ENCODE measurements at regions not wholly inside any gene's neighbourhood (a gene's known extent, or its start where the extent isn't known, plus 50 kb on each side); places are given as distances from the start of the nearest gene placed in this dataset.

DNA sequence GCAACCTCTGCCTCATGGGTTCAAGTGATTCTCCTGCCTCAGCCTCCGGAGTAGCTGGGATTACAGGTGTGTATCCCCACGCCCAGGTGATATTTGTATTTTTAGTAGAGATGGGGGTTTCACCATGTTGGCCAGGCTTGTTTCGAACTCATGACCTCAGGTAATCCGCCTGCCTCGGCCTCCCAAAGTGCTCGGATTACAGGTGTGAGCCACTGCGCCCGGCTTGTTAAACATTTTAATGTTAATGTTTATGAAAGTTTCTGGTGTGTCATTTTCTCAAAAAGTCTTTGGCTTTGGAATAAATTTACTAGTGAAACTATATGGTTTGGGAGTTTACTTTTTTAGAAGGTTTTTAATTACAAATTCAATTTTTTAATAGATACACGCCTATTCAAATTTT lies 698.8 kb downstream of the MECOM start:
- FAIRE-seq, result no peak
- DNase-seq (ENCODE audit: insufficient read length, low spot score), result no peak
- TF ChIP-seq CTCF (IDR thresholded peaks at IDR 0.05; ENCODE audit: insufficient read depth, missing control alignments), result no peak

- TF ChIP-seq CTCF (IDR thresholded peaks at IDR 0.05; ENCODE audit: insufficient read depth, missing control alignments), result no peak
- DNase-seq (ENCODE audit: insufficient read length, low spot score), result no peak
- FAIRE-seq, result no peak
Observed at GRCh38 chr3:168961271-168961670, 702.2 kb downstream of the MECOM start.

DNA sequence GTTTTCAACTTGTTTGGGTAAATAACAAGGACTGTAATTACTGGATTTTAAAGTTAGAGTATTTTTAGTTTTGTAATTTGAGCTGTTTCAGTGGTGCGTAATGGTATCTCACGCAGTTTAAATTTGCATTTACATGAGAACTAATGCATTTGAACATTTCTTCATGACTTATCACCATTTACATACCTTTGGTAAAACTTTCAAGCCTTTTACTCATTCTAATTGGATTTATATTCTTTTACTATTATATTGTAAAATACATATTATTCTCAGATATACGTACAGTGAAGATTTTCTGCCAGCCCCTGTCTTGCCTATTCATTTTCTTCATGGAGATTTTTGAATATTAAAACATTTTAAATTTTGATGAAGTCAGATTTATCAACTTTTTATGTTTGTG lies 703.8 kb downstream of the MECOM start:
- no peak for FAIRE-seq

DNA sequence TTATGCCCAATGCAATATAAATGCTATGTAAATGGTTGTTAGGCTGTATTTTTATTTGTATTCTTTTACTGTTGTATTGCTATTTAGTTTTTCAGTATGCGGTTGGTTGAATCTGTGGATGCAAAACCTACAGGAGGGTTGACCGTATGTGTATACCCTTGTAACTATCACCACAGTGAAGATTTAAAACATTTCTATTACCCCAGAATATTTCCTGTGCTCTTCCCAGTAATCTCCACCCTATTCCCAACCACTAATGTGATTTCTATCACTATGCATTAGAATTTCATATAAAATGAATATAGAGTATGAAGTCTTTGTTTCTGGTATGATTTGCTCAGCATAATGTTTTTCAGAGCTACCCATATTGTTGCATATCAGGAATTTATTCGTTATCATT lies 705.0 kb downstream of the MECOM start:
- TF ChIP-seq CTCF (IDR thresholded peaks at IDR 0.05; ENCODE audit: insufficient read depth, missing control alignments), result no peak
- DNase-seq (ENCODE audit: insufficient read length, low spot score), result no peak
- no peak for FAIRE-seq

More for the DNA sequence above, 703.8 kb downstream of the MECOM start:
- TF ChIP-seq CTCF (IDR thresholded peaks at IDR 0.05; ENCODE audit: insufficient read depth, missing control alignments), result no peak
- no peak for DNase-seq (ENCODE audit: insufficient read length, low spot score)

GRCh38 chr3:168956076-168956475 lies 707.4 kb downstream of the MECOM start:
- DNase-seq (ENCODE audit: insufficient read length, low spot score) (no peak), FAIRE-seq (no peak)
- no peak for TF ChIP-seq CTCF (IDR thresholded peaks at IDR 0.05; ENCODE audit: insufficient read depth, missing control alignments)

- DNase-seq (ENCODE audit: insufficient read length, low spot score) (no peak), FAIRE-seq (no peak)
Observed at GRCh38 chr3:168952551-168952950, 711.0 kb downstream of the MECOM start.

GRCh38 chr3:168951884-168952283 lies 711.6 kb downstream of the MECOM start:
- no peak for TF ChIP-seq CTCF (IDR thresholded peaks at IDR 0.05; ENCODE audit: insufficient read depth, missing control alignments)
- no peak for FAIRE-seq
- DNase-seq (ENCODE audit: insufficient read length, low spot score), result no peak

More at GRCh38 chr3:168952551-168952950, 711.0 kb downstream of the MECOM start:
- peak; percentile 24 for TF ChIP-seq CTCF (IDR thresholded peaks at IDR 0.05; ENCODE audit: insufficient read depth, missing control alignments)

Measured in D721Med (cell line).